ENCODE measurements at regions not wholly inside any gene's neighbourhood (a gene's known extent, or its start where the extent isn't known, plus 50 kb on each side); places are given as distances from the start of the nearest gene placed in this dataset.

GRCh38 chr13:37366044-37366770, 232.4 kb downstream of the POSTN start:
- Histone ChIP-seq H3K4me3 (no peak overlapping the region), H3K27me3 (replicated peaks in 1 of 7) (no peaks in the 10 kb centered on the region), H3K4me1 (no peaks in the 10 kb centered on the region), H3K36me3 (no peaks in the 10 kb centered on the region), H3K9me3 (no peaks in the 10 kb centered on the region), H3K27ac (no peak overlapping the region)
- TF ChIP-seq POLR2A (IDR thresholded peaks at IDR 0.05), result no peak
- no peak for TF ChIP-seq POLR2AphosphoS5 (IDR thresholded peaks at IDR 0.05)
- no peak for TF ChIP-seq CTCF (IDR thresholded peaks at IDR 0.05 in 8 of 11, conservative IDR thresholded peaks at IDR 0.05 in 3 of 11)
- intact Hi-C loops (cut with DNase I; ENCODE audit: low total_unique reads), result no loop called here
- WGBS, 5 donors, result 72 to 86% (median 76%) methylated on average over 5 of the region's 5 CpGs
- no peak for DNase-seq

DNA sequence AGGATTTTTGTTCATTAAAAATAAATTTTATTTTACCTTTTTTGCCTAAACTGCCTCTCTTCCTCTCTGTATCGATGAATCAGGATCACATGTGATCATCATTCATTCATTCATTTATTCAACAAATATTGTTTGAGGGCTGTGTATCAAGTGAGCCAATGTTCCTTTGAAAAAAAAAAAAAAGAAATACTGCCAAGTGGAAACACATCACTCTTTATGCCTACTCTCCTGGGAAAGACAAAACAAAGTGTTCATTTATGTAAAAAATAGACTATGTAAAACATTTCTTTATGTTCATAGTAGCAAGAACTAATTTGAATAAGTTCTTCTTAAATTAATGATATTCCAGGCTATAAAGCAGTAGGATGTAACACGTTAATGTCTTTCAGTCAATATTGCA, 233.1 kb downstream of the POSTN start:
- Histone ChIP-seq H3K9me3 (no peaks in the 10 kb centered on the region), H3K27ac (no peak overlapping the region), H3K36me3 (no peaks in the 10 kb centered on the region), H3K4me3 (no peak overlapping the region), H3K27me3 (replicated peaks in 1 of 7) (no peaks in the 10 kb centered on the region), H3K4me1 (no peaks in the 10 kb centered on the region)
- intact Hi-C loops (cut with DNase I; ENCODE audit: low total_unique reads), result no loop called here
- WGBS, 5 donors, result 80 to 93% (median 85%) methylated on average over 2 of the region's 2 CpGs
- TF ChIP-seq POLR2A (IDR thresholded peaks at IDR 0.05), result no peak
- TF ChIP-seq CTCF (IDR thresholded peaks at IDR 0.05 in 8 of 11, conservative IDR thresholded peaks at IDR 0.05 in 3 of 11), result no peak
- no peak for DNase-seq

DNA sequence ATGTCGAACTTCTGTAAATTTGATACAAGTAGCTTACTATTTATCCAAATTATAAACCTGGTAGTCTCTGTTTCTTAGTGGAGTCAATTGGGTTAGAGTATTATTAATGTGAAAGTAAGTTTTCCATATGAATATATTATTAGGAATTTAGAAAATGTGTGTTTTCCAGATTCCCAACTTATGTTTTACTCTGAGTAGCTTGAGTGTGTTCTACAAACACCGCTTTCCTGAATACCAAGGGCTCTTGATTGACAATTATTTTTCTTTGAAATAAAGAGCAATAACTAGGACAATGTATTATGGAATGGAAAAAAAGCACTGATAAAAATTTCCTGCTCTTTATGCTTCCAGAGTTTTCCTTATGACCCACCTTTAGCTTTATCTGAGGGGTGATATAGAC, 233.6 kb downstream of the POSTN start:
- H3K27ac ChIP-seq, result no peak overlapping the region
- TF ChIP-seq POLR2A (IDR thresholded peaks at IDR 0.05) (no peak), CTCF (IDR thresholded peaks at IDR 0.05 in 8 of 11, conservative IDR thresholded peaks at IDR 0.05 in 3 of 11) (no peak), POLR2AphosphoS5 (IDR thresholded peaks at IDR 0.05) (no peak)
- H3K27me3 ChIP-seq (replicated peaks in 1 of 7), result no peaks in the 10 kb centered on the region
- 73 to 91% (median 75%) methylated on average over 2 of the region's 2 CpGs for WGBS, 5 donors
- H3K4me3 ChIP-seq, result no peak overlapping the region
- H3K36me3 ChIP-seq, result no peaks in the 10 kb centered on the region
- no peaks in the 10 kb centered on the region for H3K4me1 ChIP-seq
- intact Hi-C loops (cut with DNase I; ENCODE audit: low total_unique reads), result no loop called here
- H3K9me3 ChIP-seq, result no peaks in the 10 kb centered on the region
- DNase-seq, result no peak

DNA sequence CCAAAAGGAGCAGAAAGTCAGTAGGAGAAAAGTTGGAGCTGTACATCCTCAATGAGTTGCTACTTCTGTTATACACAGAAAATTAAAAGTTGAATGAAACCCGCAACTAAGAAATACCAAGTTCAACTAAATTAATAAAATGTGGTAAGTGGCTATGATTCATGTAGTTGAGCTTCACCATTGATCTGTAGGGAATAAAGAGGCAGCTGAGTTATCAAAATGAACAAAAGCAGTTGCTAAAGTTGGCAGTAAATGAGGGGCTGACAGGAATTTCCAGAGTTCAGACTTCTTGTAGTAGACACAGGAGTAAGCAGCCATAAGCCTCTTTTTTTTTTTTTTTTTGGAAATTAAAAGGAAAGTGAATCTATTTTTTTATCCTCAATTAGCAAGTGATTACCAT, 234.6 kb downstream of the POSTN start:
- whole genome bisulfite sequencing, 5 donors, result 78 to 89% (median 84%) methylated on average over 1 of the region's 1 CpG
- DNase-seq, result no peak
- Histone ChIP-seq H3K27me3 (replicated peaks in 1 of 7) (no peaks in the 10 kb centered on the region), H3K27ac (no peak overlapping the region), H3K4me1 (no peaks in the 10 kb centered on the region), H3K4me3 (no peak overlapping the region), H3K9me3 (no peaks in the 10 kb centered on the region), H3K36me3 (no peaks in the 10 kb centered on the region)
- TF ChIP-seq CTCF (IDR thresholded peaks at IDR 0.05 in 8 of 11, conservative IDR thresholded peaks at IDR 0.05 in 3 of 11), result no peak
- no peak for TF ChIP-seq POLR2AphosphoS5 (IDR thresholded peaks at IDR 0.05)
- TF ChIP-seq POLR2A (IDR thresholded peaks at IDR 0.05), result no peak
- intact Hi-C loops (cut with DNase I; ENCODE audit: low total_unique reads), result no loop called here
